Ovary (tissue), 7 donors: ENCODE measurements at regions not wholly inside any gene's neighbourhood (a gene's known extent, or its start where the extent isn't known, plus 50 kb on each side); places are given as distances from the start of the nearest gene placed in this dataset.

ENCODE experiments used
- DNase-seq, 5 donors: peaks; one replicate each; pipeline ENCODE4 v3.0.0-alpha.2; 2019 to 2020
- H3K27ac ChIP-seq, 2 donors: fragments of 200-600 bp; one replicate each; pipeline versions ENCODE4 v1.5.1 to v1.8.0; 2019 to 2022
- H3K27me3 ChIP-seq: fragments of 200-600 bp; one replicate; pipeline ENCODE4 v1.8.0; 2022
- H3K36me3 ChIP-seq: fragments of 200-600 bp; sonication (generic); one replicate; pipeline ENCODE4 v1.5.1; 2019
- H3K4me1 ChIP-seq: one replicate; pipeline ENCODE4 v1.8.1; 2013; ENCODE audit warnings: mild to moderate bottlenecking, moderate library complexity; ENCODE audit not compliant: insufficient read depth
- H3K4me3 ChIP-seq: fragments of 200-600 bp; sonication (generic); one replicate; pipeline ENCODE4 v1.5.1; 2017
- H3K9me3 ChIP-seq, 2 donors: fragments of 200-600 bp in 1 of 2; sonication (generic) in 1 of 2; one replicate each; pipeline versions ENCODE4 v1.5.1 to v1.8.1; 2013 to 2019; ENCODE audit warnings: mild to moderate bottlenecking in 1 of 2, moderate library complexity in 1 of 2
- EP300 ChIP-seq: sonication (generic); formaldehyde crosslinking; IDR thresholded peaks from one replicate; pipeline ENCODE4 v1.6.1; 2017; ENCODE audit warnings: antibody characterized with exemption
- POLR2A ChIP-seq: fragments of 450-650 bp; IDR thresholded peaks from one replicate; pipeline ENCODE4 v1.6.1; 2017; ENCODE audit warnings: antibody characterized with exemption, mild to moderate bottlenecking, moderate library complexity
- WGBS, 3 donors: extraction: QIAGEN DNeasy Blood & Tissue Kit in 1 of 3; methylation state at CpG; one replicate each; pipeline versions ENCODE4 v1.1.5 to v1.1.7; 2013 to 2017; 5-methylcytosine and 5-hydroxymethylcytosine counted together
- intact Hi-C, 4 donors: fragments of 100-400 bp; cut with DNase I; formaldehyde crosslinking; loops; one replicate each; pipeline versions ENCODE4 v1.11.0 to v1.15.1; 2022 to 2023
- TF ChIP-seq, protein P1 (sequence below), 3 donors: fragments of 450-650 bp in 2 of 3; fragments of 200-600 bp in 1 of 3; IDR thresholded peaks; one replicate each; pipeline versions ENCODE4 v1.5.1 to v1.8.0; 2016 to 2022; ENCODE audit warnings: antibody characterized with exemption in 3 of 3, mild to moderate bottlenecking in 1 of 3
- donor health status: DM: no; HTN: no; CAD: no; lungs with moderate emphysema.
- donor health status: DM: no; HTN: no; CAD: no.
- donor health status: Bipolar disorder and iron deficiency.
- donor health status: DM: no; HTN: no; CAD: no.
- donor health status: DM: yes; HTN: yes; CAD: no.

DNA sequence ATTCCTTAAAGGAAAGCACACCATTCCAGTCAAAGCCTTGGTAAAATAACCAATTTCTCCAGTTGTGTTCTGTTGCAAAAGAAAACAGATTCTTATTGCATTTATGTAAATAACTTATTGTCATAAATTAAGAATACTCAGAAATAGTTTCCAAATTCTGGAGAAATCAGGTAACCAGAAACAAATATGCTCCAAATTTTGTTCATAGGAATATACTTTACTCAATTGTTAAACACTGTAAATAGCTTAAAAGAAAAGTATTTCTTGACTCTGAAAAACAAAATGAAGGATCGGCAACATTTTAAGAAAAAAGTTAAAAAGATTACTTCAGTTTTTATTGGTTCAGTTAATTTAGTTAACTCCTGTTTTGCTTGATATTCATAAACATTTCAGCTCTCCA, 67.1 kb upstream of the PIK3CG start:
- intact Hi-C loops = loop anchor here in 1 of 4 donors (10.0 kb wide), 1 partner anchor 927 kb away; no protein-coding TSS in a partner anchor

DNA sequence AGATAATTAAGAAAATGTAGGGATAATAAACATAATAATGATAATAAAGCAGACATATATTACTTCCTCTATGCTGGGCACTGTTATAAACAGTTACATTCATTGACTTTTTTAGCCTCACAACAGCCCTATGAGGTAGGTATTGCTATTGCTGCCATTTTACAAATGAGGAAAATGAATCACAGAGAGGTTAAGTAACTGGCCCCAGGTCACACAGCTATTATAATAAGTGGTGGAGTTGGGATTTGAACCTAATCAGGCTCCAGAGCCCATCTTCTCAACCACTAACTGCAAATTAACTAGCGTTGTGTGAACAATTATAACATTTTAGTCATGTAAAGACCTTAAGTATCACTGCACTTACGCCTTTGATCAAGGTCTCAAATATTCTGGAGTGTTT, 62.5 kb upstream of the PIK3CG start:
- Histone ChIP-seq H3K9me3 (no peaks in the 10 kb centered on the region), H3K36me3 (no peaks in the 10 kb centered on the region), H3K27ac (no peak overlapping the region), H3K27me3 (no peaks in the 10 kb centered on the region), H3K4me1 (no peaks in the 10 kb centered on the region), H3K4me3 (no peak overlapping the region)
- 92 to 95% (median 92%) methylated on average over 2 of the region's 2 CpGs for WGBS, 3 donors
- TF ChIP-seq EP300 (no peak), POLR2A (no peak)
- TF ChIP-seq, protein P1, sequence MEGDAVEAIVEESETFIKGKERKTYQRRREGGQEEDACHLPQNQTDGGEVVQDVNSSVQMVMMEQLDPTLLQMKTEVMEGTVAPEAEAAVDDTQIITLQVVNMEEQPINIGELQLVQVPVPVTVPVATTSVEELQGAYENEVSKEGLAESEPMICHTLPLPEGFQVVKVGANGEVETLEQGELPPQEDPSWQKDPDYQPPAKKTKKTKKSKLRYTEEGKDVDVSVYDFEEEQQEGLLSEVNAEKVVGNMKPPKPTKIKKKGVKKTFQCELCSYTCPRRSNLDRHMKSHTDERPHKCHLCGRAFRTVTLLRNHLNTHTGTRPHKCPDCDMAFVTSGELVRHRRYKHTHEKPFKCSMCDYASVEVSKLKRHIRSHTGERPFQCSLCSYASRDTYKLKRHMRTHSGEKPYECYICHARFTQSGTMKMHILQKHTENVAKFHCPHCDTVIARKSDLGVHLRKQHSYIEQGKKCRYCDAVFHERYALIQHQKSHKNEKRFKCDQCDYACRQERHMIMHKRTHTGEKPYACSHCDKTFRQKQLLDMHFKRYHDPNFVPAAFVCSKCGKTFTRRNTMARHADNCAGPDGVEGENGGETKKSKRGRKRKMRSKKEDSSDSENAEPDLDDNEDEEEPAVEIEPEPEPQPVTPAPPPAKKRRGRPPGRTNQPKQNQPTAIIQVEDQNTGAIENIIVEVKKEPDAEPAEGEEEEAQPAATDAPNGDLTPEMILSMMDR (IDR thresholded peaks at IDR 0.05) = no peak
- intact Hi-C loops = no loop called here
- DNase-seq = no peak

More for the DNA sequence above, 67.1 kb upstream of the PIK3CG start:
- Histone ChIP-seq H3K9me3 (no peaks in the 10 kb centered on the region), H3K36me3 (no peaks in the 10 kb centered on the region), H3K27me3 (no peaks in the 10 kb centered on the region), H3K4me1 (no peaks in the 10 kb centered on the region), H3K4me3 (no peak overlapping the region), H3K27ac (no peak overlapping the region)
- no peak for DNase-seq
- TF ChIP-seq POLR2A (no peak), EP300 (no peak)
- TF ChIP-seq, protein P1 (IDR thresholded peaks at IDR 0.05) = no peak
- WGBS, 3 donors = 95 to 98% (median 97%) methylated on average over 1 of the region's 1 CpG

DNA sequence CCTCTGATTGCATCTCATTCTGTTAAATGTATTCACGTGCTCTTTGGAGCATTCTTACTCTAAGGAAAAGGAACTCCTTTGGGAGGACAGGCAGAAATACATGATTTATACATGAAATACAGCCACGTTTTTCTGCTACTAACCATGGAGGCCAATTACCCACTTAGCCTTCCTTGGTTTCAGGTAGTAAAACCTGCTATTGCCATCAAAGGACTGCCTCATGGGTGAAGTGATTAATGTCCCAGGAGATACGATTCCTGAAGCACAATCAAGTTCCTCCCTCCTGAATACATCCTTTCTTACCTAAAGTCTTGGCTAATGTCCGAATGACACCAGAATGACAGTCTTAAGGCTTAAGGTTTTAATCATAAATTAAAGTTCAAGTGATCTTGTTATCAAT, 58.5 kb upstream of the PIK3CG start:
- WGBS, 3 donors = 25 to 30% (median 28%) methylated on average over 4 of the region's 4 CpGs
- intact Hi-C loops = no loop called here

DNA sequence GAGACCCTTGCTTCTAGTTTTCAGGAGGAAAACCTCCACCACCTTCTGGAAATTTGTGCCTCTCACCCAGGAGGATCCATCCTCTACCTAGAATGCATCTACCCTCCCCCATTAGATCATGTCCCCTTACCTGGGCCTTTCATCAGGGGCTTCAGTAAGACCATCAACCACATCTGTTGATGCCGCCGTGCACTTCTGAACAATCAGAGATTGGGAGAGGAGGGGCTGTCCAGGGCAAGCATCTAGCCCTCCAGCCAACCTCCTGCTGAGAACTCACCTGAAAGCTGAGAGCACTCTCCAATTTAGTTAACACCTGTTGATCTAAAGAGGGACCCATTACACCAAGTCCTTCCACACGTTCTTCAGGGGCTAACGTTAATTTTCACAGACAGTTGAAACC, 57.6 kb upstream of the PIK3CG start:
- Histone ChIP-seq H3K4me3 (no peak overlapping the region), H3K9me3 (no peaks in the 10 kb centered on the region), H3K27me3 (no peaks in the 10 kb centered on the region), H3K4me1 (no peaks in the 10 kb centered on the region), H3K27ac (no peak overlapping the region), H3K36me3 (no peaks in the 10 kb centered on the region)
- 78 to 85% (median 84%) methylated on average over 4 of the region's 4 CpGs for WGBS, 3 donors
- no peak for DNase-seq
- TF ChIP-seq EP300 = no peak
- TF ChIP-seq, protein P1 (IDR thresholded peaks at IDR 0.05) = no peak
- no peak for TF ChIP-seq POLR2A
- intact Hi-C loops = no loop called here

More for the DNA sequence above, 58.5 kb upstream of the PIK3CG start:
- no peak for DNase-seq
- TF ChIP-seq POLR2A (no peak), EP300 (no peak)
- TF ChIP-seq, protein P1 (IDR thresholded peaks at IDR 0.05) = no peak
- Histone ChIP-seq H3K4me3 (no peak overlapping the region), H3K27ac (no peak overlapping the region), H3K36me3 (no peaks in the 10 kb centered on the region), H3K27me3 (no peaks in the 10 kb centered on the region), H3K9me3 (no peaks in the 10 kb centered on the region), H3K4me1 (no peaks in the 10 kb centered on the region)
